DND-41 (cell line): ENCODE measurements at regions not wholly inside any gene's neighbourhood (a gene's known extent, or its start where the extent isn't known, plus 50 kb on each side); places are given as distances from the start of the nearest gene placed in this dataset.

ENCODE experiments used
- CTCF ChIP-seq: IDR thresholded peaks from 2 replicates; pipeline ENCODE4 v1.5.1; 2012; ENCODE audit warnings: borderline replicate concordance, low read length, moderate library complexity, mild to moderate bottlenecking; ENCODE audit not compliant: poor library complexity, severe bottlenecking; ENCODE audit errors: extremely low read depth
- EZH2 ChIP-seq: IDR thresholded peaks from 3 replicates; pipeline ENCODE4 v1.6.1; 2012; ENCODE audit warnings: borderline replicate concordance, low read depth, mild to moderate bottlenecking, moderate library complexity, low read length, inconsistent platforms; ENCODE audit not compliant: severe bottlenecking

- TF ChIP-seq EZH2 (no peak), CTCF (no peak)
Measured at GRCh38 chrX:39022106-39022505, 220.8 kb downstream of the MID1IP1 start.
